Left ventricle myocardium inferior (tissue), 1 donor: ENCODE measurements at regions not wholly inside any gene's neighbourhood (a gene's known extent, or its start where the extent isn't known, plus 50 kb on each side); places are given as distances from the start of the nearest gene placed in this dataset.

Experiments used
- DNase-seq: peaks from one replicate; pipeline ENCODE4 v3.0.0-alpha.2; 2020
- H3K27ac ChIP-seq: fragments of 200-600 bp; replicated peaks from 2 replicates; pipeline ENCODE4 v1.8.0; 2021
- H3K27me3 ChIP-seq: fragments of 200-600 bp; 2 replicates; pipeline ENCODE4 v1.8.0; 2021; ENCODE audit warnings: low read depth
- H3K36me3 ChIP-seq: fragments of 200-600 bp; 2 replicates; pipeline ENCODE4 v1.8.0; 2021
- H3K4me1 ChIP-seq: fragments of 200-600 bp; 2 replicates; pipeline ENCODE4 v1.8.0; 2021
- H3K4me3 ChIP-seq: fragments of 200-600 bp; 2 replicates; pipeline ENCODE4 v1.8.0; 2021; ENCODE audit warnings: mild to moderate bottlenecking, moderate library complexity
- H3K9me3 ChIP-seq: fragments of 200-600 bp; replicated peaks from 2 replicates; pipeline ENCODE4 v1.8.0; 2021
- CTCF ChIP-seq: fragments of 200-600 bp; IDR thresholded peaks from 2 replicates; pipeline ENCODE4 v1.8.0; 2021; ENCODE audit warnings: antibody characterized with exemption, mild to moderate bottlenecking, borderline replicate concordance
- intact Hi-C: fragments of 100-400 bp; cut with micrococcal nuclease; formaldehyde crosslinking; loops from one replicate; pipeline ENCODE4 v1.11.0; 2022
- donor health status: DM: no; HTN: yes; CAD: no; lungs with severe emphysema.

DNA sequence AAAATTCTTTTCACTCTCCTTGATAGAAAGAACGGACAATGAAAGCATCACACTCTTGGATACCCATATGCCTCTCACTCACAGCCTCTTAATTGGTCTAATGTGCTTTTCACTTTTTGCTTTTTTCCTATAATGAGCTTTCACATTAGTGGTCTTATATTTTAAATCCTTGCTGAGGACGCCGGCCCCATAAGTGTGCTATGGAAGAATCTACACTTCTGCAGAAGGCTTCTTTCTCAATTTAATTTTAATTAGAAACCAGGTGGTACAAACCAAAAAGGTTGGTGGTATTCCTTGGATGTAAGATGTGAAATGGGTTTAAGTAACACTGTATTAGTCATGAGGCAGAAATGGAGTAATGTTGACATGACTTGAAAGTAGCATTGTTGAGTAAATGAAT lies 190.6 kb upstream of the NFIA start:
- no peak overlapping the region for H3K27ac ChIP-seq
- intact Hi-C loops, result no loop called here
- no peak for DNase-seq
- no peaks in the 10 kb centered on the region for H3K27me3 ChIP-seq
- no peaks in the 10 kb centered on the region for H3K36me3 ChIP-seq
- TF ChIP-seq CTCF, result no peak
- H3K4me1 ChIP-seq, result peaks cover 37% of the 10 kb centered on the region
- H3K9me3 ChIP-seq, result no peaks in the 10 kb centered on the region
- no peak overlapping the region for H3K4me3 ChIP-seq

DNA sequence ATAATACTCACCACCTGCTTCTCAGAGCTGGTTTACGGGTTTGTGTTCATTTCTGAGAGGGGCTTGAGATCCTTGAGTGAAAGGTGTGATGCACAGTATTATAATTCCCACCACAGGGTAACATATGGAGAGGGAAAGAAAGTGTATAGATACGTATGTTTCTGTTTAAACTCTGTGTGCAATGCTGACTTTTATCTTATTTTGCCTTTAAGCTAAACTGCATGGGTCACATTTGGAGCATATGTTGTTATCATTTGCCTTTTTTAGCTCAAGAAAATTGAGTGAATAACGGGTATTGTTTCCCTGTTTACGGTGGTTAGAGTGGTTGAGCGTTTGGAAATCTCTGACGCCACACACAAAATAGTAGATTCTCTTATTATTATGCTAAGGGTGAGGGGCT lies 191.1 kb upstream of the NFIA start:
- peaks cover 32% of the 10 kb centered on the region for H3K4me1 ChIP-seq
- TF ChIP-seq CTCF, result no peak
- H3K27me3 ChIP-seq, result no peaks in the 10 kb centered on the region
- no peak overlapping the region for H3K27ac ChIP-seq
- no peak for DNase-seq
- no peaks in the 10 kb centered on the region for H3K36me3 ChIP-seq
- intact Hi-C loops, result no loop called here
- no peak overlapping the region for H3K4me3 ChIP-seq
- H3K9me3 ChIP-seq, result no peaks in the 10 kb centered on the region

DNA sequence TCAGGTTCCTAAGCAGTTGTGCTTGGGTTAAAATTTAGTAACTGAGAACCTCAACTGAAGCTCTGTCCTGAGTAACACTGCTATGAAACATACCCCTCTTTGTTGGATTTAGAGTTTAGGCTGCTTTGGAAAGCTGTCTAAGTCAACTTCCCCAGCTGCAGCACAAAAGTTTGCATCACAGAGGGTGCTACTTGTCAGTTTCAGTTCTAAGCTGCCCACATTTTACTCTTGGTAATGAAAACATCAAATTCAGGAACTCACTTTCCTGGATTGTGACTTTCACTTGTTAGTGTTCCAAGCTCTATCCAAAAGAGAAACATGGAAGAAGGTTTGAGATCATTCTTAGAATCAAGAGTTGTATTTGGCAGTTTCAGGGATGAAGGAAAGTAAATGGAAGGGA lies 191.7 kb upstream of the NFIA start:
- Histone ChIP-seq H3K27ac (no peak overlapping the region), H3K4me3 (no peak overlapping the region)

GRCh38 chr1:60889709-60890108 lies 192.7 kb upstream of the NFIA start:
- no peak for TF ChIP-seq CTCF
- peaks cover 20% of the 10 kb centered on the region for H3K4me1 ChIP-seq

More for the DNA sequence above, 191.7 kb upstream of the NFIA start:
- peaks cover 27% of the 10 kb centered on the region for H3K4me1 ChIP-seq
- intact Hi-C loops, result no loop called here
- no peak for DNase-seq
- no peaks in the 10 kb centered on the region for H3K9me3 ChIP-seq
- TF ChIP-seq CTCF, result no peak
- no peaks in the 10 kb centered on the region for H3K36me3 ChIP-seq
- no peaks in the 10 kb centered on the region for H3K27me3 ChIP-seq

GRCh38 chr1:60888126-60888525 lies 194.2 kb upstream of the NFIA start:
- no peak overlapping the region for H3K27ac ChIP-seq
- TF ChIP-seq CTCF, result no peak
- H3K4me1 ChIP-seq, result peaks cover 6% of the 10 kb centered on the region
- no peaks in the 10 kb centered on the region for H3K9me3 ChIP-seq
- intact Hi-C loops, result no loop called here
- H3K36me3 ChIP-seq, result no peaks in the 10 kb centered on the region
- H3K4me3 ChIP-seq, result no peak overlapping the region
- H3K27me3 ChIP-seq, result no peaks in the 10 kb centered on the region
- DNase-seq, result no peak

More at GRCh38 chr1:60889709-60890108, 192.7 kb upstream of the NFIA start:
- H3K27ac ChIP-seq, result no peak overlapping the region
- H3K27me3 ChIP-seq, result no peaks in the 10 kb centered on the region
- H3K4me3 ChIP-seq, result no peak overlapping the region
- no peak for DNase-seq
- intact Hi-C loops, result no loop called here
- no peaks in the 10 kb centered on the region for H3K9me3 ChIP-seq
- H3K36me3 ChIP-seq, result no peaks in the 10 kb centered on the region
